Skeletal muscle cell (primary cell): ENCODE measurements at regions not wholly inside any gene's neighbourhood (a gene's known extent, or its start where the extent isn't known, plus 50 kb on each side); places are given as distances from the start of the nearest gene placed in this dataset.
"Not testable (repeated sequence)": the region's sequence is repeated elsewhere in the genome, so short reads cannot be mapped to it uniquely, and the experiment has no call there.

Experiments used
- DNase-seq: peaks from one replicate; pipeline ENCODE4 v3.0.0-alpha.2; 2010; ENCODE audit warnings: low read depth
- H3K4me3 ChIP-seq: 2 replicates; pipeline ENCODE4 v1.5.1; 2011; ENCODE audit warnings: low read depth, mild to moderate bottlenecking, control low read depth, low read length, moderate library complexity

DNA sequence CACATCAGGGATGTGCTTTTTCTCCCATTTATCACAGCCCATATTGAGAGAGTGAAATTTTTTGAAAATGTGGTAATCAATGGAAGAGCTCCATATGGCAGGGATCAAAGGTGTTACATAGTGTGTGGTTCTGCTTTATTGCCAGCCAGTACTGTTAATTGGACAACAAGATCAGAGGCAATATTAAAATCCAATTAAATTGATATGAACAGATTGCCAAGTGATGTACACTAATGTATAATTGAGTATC lies 338.9 kb downstream of the BCL11A start:
- H3K4me3 ChIP-seq: no peak overlapping the region
- DNase-seq: no peak

GRCh38 chr2:60213865-60214625 lies 339.4 kb downstream of the BCL11A start:
- DNase-seq: no peak
- no peak overlapping the region for H3K4me3 ChIP-seq

DNA sequence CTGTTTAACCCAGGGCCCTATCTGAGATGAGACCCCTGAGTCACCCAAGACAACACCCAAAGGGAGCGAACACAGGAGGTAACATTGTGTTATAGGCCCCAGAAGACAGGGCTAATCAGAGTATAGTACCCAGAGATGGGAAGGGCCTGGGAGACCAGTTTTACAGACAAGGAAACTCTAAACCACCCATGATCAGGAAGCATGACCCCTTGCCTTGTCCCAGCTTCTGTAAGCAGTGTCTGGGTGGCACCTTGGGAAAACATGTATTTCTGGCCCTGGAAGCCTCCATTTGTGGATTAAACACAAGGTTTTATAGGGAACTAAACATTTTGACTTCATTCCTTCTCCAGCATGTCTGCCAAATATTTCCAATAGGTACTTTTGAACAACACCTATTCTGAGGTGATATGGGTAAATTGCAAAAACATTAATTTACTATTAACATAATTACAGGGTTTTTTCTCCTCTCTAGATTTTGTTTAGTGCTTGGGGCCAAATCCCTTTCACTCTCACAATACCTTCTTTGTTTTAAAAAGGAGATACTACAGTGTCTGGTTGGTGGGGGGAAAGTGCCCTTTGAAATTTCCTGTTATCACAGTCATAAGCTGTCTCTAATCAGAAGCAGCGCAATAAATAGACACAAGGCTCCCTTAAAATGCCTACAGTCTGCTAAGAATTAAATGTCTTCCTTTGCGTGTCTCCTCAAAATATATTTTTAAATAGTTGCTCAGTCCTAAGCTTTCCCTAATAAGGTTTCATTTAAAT lies 341.1 kb downstream of the BCL11A start:
- DNase-seq: no peak
- no peak overlapping the region for H3K4me3 ChIP-seq

- H3K4me3 ChIP-seq, DNase-seq: not testable (repeated sequence)
Observed at GRCh38 chr2:60189006-60189405, 364.4 kb downstream of the BCL11A start.

DNA sequence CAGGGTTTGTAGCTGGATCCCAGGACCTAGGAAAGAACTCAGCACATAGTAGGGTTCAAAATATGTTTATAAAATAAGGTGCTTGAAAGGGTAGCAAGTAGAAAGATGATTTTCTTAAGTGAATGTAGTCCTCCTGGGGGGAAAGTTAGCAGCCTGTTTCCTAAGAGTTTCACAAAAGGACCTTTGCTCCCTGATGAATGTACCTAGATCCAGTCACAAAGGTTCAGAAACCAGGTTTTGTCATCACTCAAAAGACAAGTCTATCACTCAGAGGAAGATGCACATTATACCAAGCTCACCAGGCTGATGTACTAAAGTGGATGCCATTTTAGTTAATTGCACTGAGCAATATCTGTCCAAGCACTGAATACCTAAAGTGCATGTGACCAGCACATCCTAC lies 378.2 kb downstream of the BCL11A start:
- DNase-seq: no peak
- no peak overlapping the region for H3K4me3 ChIP-seq

DNA sequence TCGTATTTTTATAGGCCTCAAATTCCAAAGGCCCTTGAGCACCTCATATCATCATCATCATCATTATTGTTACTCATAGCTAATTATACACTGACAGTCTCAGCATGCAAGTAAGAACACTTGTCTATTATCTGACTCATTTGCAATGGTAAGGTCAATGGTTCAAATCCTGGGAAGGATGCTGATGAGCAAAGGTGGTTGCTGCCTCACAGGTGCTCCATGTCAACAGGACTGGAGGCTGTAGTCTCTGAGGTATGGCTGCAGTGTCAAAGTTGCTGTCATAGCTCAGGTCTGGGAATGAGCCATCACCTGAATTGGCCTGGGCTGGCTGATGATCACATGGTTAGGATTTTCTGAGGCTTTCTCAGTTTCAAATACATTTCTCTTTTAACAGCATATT lies 379.3 kb downstream of the BCL11A start:
- no peak for DNase-seq
- H3K4me3 ChIP-seq: no peak overlapping the region

DNA sequence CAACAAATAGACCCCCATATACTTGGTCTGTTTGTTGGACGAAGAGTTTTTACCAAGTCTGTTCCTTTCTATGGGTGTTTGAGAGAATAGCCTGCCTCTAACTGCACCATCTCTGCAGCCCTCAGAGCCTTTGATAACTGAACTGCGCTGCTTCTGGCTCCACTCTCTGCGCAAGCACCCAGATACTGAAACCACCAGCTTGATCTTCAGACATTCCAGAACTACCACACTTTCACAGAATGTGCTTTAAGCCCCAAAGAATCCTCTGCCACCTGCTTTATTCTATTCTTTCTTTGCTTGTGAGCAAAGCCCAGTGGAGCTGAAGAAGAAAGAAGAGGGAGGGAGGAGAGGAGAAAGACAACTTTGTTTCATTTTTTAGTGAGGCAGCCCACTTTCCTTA lies 380.7 kb downstream of the BCL11A start:
- no peak overlapping the region for H3K4me3 ChIP-seq
- no peak for DNase-seq

DNA sequence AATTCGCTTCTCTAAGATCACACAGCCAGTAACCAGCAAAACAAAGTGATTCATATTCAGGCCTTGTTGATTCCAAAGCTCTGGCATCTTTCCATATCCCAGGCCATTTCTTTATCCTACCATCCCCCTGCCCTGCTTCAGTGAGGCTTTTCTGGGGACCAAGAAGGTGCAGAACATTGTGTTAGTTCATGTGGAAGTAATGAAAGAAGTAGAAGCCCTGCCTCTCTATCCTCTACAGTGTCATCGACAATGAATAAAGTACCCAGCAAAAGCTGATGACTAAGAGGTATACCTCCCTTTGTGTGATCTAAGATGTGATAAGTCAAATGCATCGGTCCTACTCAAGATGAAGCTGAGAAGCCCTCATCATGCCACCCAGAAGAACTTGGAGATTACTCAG lies 383.2 kb downstream of the BCL11A start:
- DNase-seq: no peak
- no peak overlapping the region for H3K4me3 ChIP-seq

GRCh38 chr2:60168247-60168646 lies 385.2 kb downstream of the BCL11A start:
- no peak overlapping the region for H3K4me3 ChIP-seq
- no peak for DNase-seq

- no peak for DNase-seq
- no peak overlapping the region for H3K4me3 ChIP-seq
Observed at GRCh38 chr2:60167089-60167488, 386.4 kb downstream of the BCL11A start.

GRCh38 chr2:60163691-60164090 lies 389.8 kb downstream of the BCL11A start:
- no peak for DNase-seq
- no peak overlapping the region for H3K4me3 ChIP-seq

DNA sequence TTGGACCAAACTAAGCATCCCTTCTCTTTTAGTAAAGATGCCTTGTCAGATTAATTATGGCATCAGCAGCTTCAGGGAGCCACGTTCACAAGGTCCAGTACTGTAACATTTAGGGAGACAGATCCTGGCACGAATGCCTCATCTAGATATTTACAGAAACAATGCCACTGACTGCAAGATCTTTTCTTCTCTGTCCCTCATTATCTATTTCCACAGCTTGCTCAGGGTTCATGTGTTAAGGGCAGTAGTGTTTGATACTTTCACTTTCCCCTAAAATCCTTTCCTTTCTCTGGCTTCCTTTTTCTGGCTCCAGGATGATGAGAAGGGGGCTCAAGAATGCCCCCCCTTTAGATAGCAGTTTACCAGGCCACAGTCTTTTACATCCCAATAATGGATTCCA lies 393.9 kb downstream of the BCL11A start:
- no peak overlapping the region for H3K4me3 ChIP-seq

GRCh38 chr2:60158262-60158661 lies 395.2 kb downstream of the BCL11A start:
- DNase-seq: no peak
- no peak overlapping the region for H3K4me3 ChIP-seq

More for the DNA sequence above, 393.9 kb downstream of the BCL11A start:
- no peak for DNase-seq

DNA sequence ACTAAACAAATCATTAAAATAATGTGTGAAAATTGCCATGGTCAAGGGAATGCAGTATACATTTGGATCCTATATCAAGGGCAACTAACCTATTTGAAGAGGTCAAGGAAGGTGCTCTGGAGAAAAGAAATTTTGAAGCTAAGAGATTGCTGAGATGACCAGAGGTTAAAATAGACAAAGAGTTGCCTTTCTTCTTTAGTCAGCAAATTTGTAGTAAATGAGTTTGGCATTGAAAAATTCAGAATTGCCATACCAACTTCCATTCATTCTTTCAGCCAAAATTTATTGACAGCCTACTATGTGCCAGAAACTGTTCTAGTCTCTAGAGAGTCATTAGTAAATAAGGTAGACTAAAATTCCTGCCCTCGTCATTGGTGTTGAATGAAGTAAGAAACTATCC lies 396.2 kb downstream of the BCL11A start:
- no peak for DNase-seq
- no peak overlapping the region for H3K4me3 ChIP-seq

DNA sequence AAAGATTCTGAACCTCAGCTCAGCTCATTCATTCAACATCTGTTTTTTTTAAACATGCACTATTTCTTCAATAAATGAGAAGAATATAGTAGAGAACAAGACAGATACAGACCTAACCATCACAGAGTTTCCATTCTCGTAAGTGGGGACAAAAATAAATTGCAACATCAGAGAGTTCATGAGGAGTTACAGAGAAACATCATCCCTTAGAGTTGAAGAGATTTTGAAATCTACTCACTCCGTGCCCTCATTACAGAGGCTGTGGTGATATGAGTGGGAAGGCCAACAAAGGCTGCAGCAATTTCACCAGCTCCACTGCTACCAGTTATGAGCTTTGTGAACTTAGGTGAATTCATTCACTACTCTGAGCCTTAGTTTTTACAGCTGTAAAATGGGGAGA lies 399.3 kb downstream of the BCL11A start:
- no peak overlapping the region for H3K4me3 ChIP-seq
- DNase-seq: no peak

DNA sequence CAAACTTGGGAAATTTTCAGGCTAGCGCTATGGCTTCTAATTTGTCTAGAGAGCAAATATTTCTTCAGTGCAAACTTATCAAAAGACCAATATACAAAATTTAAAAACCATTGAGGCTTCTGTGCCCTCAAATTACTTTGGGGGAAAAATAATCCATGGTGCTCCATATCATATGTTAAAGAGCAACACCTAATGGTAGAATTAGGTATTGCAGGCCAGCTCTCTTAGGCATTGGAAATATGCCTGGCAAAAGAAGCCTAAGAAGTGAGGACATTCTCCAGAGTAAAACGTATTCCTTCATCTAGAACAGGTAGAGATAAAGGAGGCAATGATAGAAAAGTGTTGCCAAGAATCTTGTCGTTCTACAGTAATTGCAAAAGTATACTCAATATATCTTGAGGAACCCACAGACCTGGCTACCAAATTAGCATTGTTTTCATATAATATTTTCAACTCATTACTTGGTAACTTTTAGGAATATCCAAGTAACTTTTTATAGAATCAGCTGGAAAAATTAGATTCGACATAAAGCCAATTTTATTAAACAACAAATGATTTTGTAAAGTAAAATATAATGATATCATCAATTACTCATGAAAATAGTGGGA lies 401.1 kb downstream of the BCL11A start:
- H3K4me3 ChIP-seq: no peak overlapping the region
- DNase-seq: no peak

DNA sequence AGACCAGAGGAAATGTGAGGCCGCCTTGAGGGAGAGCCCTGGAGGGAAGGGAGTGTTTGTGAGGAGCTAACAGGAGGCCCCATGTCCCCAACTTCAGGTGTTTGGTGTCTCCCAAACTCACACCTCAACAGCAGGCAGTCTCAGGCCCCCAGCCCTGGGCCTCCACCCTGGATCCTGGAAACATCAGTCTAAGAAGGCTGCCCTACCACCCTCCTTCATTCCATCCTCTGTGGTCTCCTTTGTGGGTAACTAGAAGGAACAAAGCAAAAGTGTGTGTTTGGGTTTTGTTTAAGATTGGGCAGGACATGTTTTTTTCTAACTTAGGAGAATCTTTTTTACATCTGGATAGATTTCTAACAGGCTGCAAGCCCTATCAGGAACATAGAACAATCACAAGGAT lies 404.3 kb downstream of the BCL11A start:
- no peak for DNase-seq

DNA sequence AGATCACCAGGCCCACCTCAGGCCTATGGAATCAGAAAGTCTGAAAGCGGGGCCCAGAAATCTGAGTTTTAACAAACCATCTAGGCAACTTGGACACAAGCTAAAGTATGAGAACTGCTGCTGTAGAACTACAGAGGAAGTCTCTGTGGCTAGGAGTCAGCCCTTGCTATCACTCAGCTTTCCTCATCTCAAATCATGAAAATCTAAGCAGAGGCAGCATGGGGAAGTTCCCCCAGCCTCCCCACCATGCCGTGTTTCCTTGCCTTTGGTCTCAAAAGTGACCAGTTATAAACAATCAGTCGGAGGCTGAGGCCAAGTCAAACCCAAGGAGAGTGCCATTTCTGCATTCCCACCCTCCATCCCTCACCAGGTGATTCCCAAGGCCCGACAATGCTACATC lies 404.7 kb downstream of the BCL11A start:
- H3K4me3 ChIP-seq: no peak overlapping the region
- DNase-seq: no peak

More for the DNA sequence above, 404.3 kb downstream of the BCL11A start:
- no peak overlapping the region for H3K4me3 ChIP-seq

DNA sequence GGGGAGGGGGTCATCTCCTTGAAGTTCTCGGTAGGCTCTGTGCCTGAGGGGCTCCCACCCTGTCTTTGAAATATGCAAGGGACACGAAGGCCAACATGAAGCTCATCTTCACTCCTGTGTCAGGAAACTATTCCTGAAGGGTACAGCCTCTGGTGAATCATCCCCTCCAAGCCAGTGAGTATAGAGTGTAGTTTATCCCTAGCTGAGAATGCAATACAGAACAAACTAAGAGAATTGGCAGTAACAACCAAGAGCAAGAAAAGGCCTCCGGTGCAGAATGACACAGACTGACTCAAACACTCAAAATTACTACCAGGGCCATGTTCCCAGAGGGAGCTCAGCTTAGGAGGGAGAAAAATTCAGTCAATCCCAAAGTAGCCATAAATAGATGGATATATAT lies 413.3 kb downstream of the BCL11A start:
- no peak overlapping the region for H3K4me3 ChIP-seq
- no peak for DNase-seq

DNA sequence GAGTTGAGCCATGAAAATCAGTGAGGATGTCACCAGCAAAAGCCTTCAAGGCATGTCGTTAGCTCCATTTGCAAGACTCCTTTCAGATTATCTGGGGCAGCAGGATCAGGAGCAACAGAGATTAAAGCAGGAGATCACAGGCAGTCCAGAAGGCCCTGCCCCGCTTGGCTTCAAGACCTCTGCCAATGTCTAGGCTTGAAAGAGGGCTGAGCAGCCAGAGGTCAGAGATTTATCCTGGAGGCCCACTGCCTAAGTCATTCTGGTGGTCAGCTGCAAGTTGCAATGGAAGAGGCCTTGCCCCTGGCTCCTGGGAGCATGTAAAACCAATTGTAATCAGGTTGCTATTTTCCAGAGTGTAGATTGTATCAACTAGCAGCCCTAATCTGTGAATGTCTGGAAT lies 416.5 kb downstream of the BCL11A start:
- H3K4me3 ChIP-seq: no peak overlapping the region
- DNase-seq: no peak

- no peak for DNase-seq
- H3K4me3 ChIP-seq: no peak overlapping the region
Observed at GRCh38 chr2:60127191-60127590, 426.3 kb downstream of the BCL11A start.
